Esophagus squamous epithelium (tissue), 5 donors: ENCODE measurements at regions not wholly inside any gene's neighbourhood (a gene's known extent, or its start where the extent isn't known, plus 50 kb on each side); places are given as distances from the start of the nearest gene placed in this dataset.

ENCODE experiments used
- DNase-seq: peaks from one replicate; lab custom pipeline; 2025; lab: John Stamatoyannopoulos, UW
- H3K27ac ChIP-seq, 4 donors: fragments of 200-600 bp; sonication (generic); one replicate each; pipeline ENCODE4 v1.5.1; 2016 to 2019; ENCODE audit warnings: mild to moderate bottlenecking in 1 of 4
- H3K27me3 ChIP-seq, 4 donors: fragments of 200-600 bp; sonication (generic); 1 replicate in 3 of 4; 2 replicates in 1 of 4; pipeline versions ENCODE4 v1.5.1 to v1.6.0; 2017 to 2021; ENCODE audit warnings: antibody characterized with exemption in 1 of 4
- H3K36me3 ChIP-seq, 3 donors: fragments of 200-600 bp; sonication (generic); one replicate each; pipeline ENCODE4 v1.5.1; 2016 to 2019
- H3K4me1 ChIP-seq, 3 donors: fragments of 200-600 bp; sonication (generic); one replicate each; pipeline ENCODE4 v1.5.1; 2017 to 2019
- H3K4me3 ChIP-seq, 4 donors: fragments of 200-600 bp; sonication (generic); 1 replicate in 3 of 4; 2 replicates in 1 of 4; pipeline ENCODE4 v1.5.1; 2016 to 2019; ENCODE audit warnings: mild to moderate bottlenecking in 2 of 4, moderate library complexity in 1 of 4
- H3K9me3 ChIP-seq, 3 donors: fragments of 200-600 bp; sonication (generic); one replicate each; pipeline ENCODE4 v1.5.1; 2016 to 2019
- CTCF ChIP-seq, 6 experiments: fragments of 450-650 bp in 4 of 6; fragments of 200-600 bp in 2 of 6; sonication (generic) in 2 of 6; IDR thresholded peaks; one replicate each; pipeline ENCODE4 v1.5.1; 2016 to 2019; ENCODE audit warnings: antibody characterized with exemption in 6 of 6, mild to moderate bottlenecking in 4 of 6, moderate library complexity in 4 of 6
- POLR2A ChIP-seq, 4 donors: fragments of 450-650 bp; IDR thresholded peaks; one replicate each; pipeline ENCODE4 v1.6.1; 2017; ENCODE audit warnings: antibody characterized with exemption in 4 of 4, mild to moderate bottlenecking in 4 of 4, moderate library complexity in 3 of 4
- WGBS, 2 donors: methylation state at CpG; one replicate each; pipeline ENCODE4 v1.1.5; 2018; 5-methylcytosine and 5-hydroxymethylcytosine counted together
- intact Hi-C: fragments of 100-400 bp; cut with DNase I; formaldehyde crosslinking; loops from one replicate; pipeline ENCODE4 v1.15.0; 2022
- donor health status: DM: yes; HTN: yes; CAD: no.

GRCh38 chr18:25544546-25545287, 192.8 kb upstream of the ZNF521 start:
- no peak overlapping the region for H3K27ac ChIP-seq
- H3K9me3 ChIP-seq: no peaks in the 10 kb centered on the region
- H3K4me3 ChIP-seq: no peak overlapping the region
- TF ChIP-seq POLR2A (IDR thresholded peaks at IDR 0.05) (no peak), CTCF (IDR thresholded peaks at IDR 0.05) (no peak)
- H3K36me3 ChIP-seq: no peaks in the 10 kb centered on the region
- no peak for DNase-seq
- H3K4me1 ChIP-seq: no peaks in the 10 kb centered on the region
- H3K27me3 ChIP-seq: no peaks in the 10 kb centered on the region
- WGBS, 2 donors: 58 to 70% methylated on average over 2 of the region's 2 CpGs
- intact Hi-C loops: no loop called here

DNA sequence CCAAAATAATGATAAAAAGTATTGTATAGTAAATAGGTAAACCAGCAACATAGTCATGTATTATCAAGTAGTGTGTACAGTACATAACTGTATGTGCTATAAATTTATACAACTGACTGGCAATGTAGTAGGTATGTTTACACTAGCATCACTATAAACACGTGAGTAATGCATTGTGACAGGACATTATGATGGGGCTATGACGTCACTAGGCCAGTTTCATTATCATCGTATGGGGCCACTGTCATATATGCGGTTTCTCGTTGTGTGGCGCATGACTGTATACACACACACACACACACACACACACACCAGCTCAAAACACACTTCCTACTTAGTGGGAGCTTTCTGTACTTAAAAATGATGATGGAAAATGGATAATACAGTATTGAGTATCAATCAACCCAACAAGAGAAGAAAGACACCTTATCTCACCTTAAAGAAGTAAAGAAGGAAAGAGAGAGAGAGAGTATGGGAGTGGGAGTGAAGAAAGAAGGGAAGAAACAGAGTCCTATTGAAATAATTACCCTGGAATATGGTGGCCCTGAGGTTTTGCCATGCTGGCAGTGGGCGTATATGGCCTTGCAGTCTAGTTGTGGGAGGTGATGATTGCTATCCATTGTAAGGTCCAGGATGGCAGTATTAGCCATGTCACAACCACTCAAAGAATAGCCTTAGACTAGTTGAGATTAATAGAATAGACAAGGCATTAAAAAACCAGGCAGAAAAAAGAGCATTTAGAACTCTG, 186.4 kb upstream of the ZNF521 start:
- 85 to 86% methylated on average over 7 of the region's 7 CpGs for WGBS, 2 donors
- Histone ChIP-seq H3K4me3 (no peak overlapping the region), H3K36me3 (no peaks in the 10 kb centered on the region), H3K27ac (no peak overlapping the region), H3K27me3 (no peaks in the 10 kb centered on the region), H3K4me1 (no peaks in the 10 kb centered on the region), H3K9me3 (peaks cover 0 to 4% (median 0%) of the 10 kb centered on the region in 3 donors)
- TF ChIP-seq CTCF (IDR thresholded peaks at IDR 0.05): no peak
- no peak for TF ChIP-seq POLR2A (IDR thresholded peaks at IDR 0.05)
- intact Hi-C loops: no loop called here
- no peak for DNase-seq

DNA sequence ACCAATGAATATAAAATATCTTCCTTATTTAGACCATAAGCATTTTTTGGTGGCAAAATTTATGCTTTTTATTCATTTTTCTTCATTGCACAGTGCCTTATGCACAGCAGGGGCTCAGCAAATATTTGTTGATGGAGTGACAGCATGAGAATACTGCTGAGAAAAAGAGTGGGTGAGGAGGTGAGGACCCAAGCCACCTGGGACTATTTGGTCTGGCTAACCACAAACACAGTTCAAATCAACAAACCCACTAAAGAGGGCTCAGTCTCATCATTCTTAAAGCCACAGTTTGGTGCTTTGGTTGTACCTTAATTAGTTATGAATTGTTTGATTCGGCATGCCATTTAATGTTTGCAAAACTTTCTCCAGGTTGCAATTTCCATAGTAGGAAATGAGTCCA, 183.5 kb upstream of the ZNF521 start:
- no peak for DNase-seq
- H3K4me3 ChIP-seq: no peak overlapping the region
- 73 to 74% methylated on average over 1 of the region's 1 CpG for WGBS, 2 donors
- H3K27ac ChIP-seq: no peak overlapping the region
- H3K27me3 ChIP-seq: no peaks in the 10 kb centered on the region
- intact Hi-C loops: no loop called here
- H3K4me1 ChIP-seq: no peaks in the 10 kb centered on the region
- no peak for TF ChIP-seq CTCF (IDR thresholded peaks at IDR 0.05)
- no peak for TF ChIP-seq POLR2A (IDR thresholded peaks at IDR 0.05)
- no peaks in the 10 kb centered on the region for H3K36me3 ChIP-seq
- H3K9me3 ChIP-seq: peaks cover 0 to 6% (median 0%) of the 10 kb centered on the region in 3 donors

- Histone ChIP-seq H3K36me3 (no peaks in the 10 kb centered on the region), H3K9me3 (peaks cover 0 to 6% (median 0%) of the 10 kb centered on the region in 3 donors), H3K27ac (no peak overlapping the region), H3K4me3 (no peak overlapping the region), H3K4me1 (no peaks in the 10 kb centered on the region), H3K27me3 (no peaks in the 10 kb centered on the region)
- 41 to 60% methylated on average over 1 of the region's 1 CpG for WGBS, 2 donors
- no peak for DNase-seq
- TF ChIP-seq CTCF (IDR thresholded peaks at IDR 0.05): no peak
- TF ChIP-seq POLR2A (IDR thresholded peaks at IDR 0.05): no peak
- intact Hi-C loops: no loop called here
Observed at GRCh38 chr18:25534401-25534800, 182.4 kb upstream of the ZNF521 start.

DNA sequence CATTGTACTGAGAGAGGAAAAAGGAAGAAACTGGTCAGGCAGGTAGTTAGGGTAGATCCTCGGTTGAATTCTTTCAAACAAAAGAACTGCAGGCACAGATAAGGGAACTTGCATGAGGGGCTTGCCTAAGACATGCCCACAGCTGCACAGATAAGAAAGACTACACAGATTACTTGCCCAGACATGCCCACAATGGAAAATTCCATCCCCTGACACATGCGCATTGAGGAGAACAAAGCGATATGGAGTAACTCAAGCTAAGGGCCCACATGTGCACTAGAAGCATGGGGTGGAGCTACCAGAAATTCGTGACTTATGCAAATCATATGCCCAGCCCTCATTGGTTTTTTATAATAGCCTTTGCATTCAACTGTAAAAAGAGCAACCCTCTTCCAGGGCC, 181.3 kb upstream of the ZNF521 start:
- H3K27me3 ChIP-seq: no peaks in the 10 kb centered on the region
- DNase-seq: no peak
- intact Hi-C loops: no loop called here
- no peak overlapping the region for H3K27ac ChIP-seq
- no peak overlapping the region for H3K4me3 ChIP-seq
- TF ChIP-seq CTCF (IDR thresholded peaks at IDR 0.05): no peak
- TF ChIP-seq POLR2A (IDR thresholded peaks at IDR 0.05): no peak
- WGBS, 2 donors: 73 to 75% methylated on average over 4 of the region's 4 CpGs
- no peaks in the 10 kb centered on the region for H3K36me3 ChIP-seq
- H3K4me1 ChIP-seq: no peaks in the 10 kb centered on the region
- H3K9me3 ChIP-seq: peaks cover 0 to 6% (median 0%) of the 10 kb centered on the region in 3 donors
